Fibroblast of mammary gland (primary cell): ENCODE measurements at regions not wholly inside any gene's neighbourhood (a gene's known extent, or its start where the extent isn't known, plus 50 kb on each side); places are given as distances from the start of the nearest gene placed in this dataset.

ENCODE experiments used
- DNase-seq: peaks from one replicate; pipeline ENCODE4 v3.0.0-alpha.2; 2010; ENCODE audit warnings: low read depth
- H3K4me3 ChIP-seq: 2 replicates; pipeline ENCODE4 v1.5.1; 2011; ENCODE audit warnings: low read depth, mild to moderate bottlenecking, low read length, moderate library complexity; ENCODE audit not compliant: control insufficient read depth
- CTCF ChIP-seq: conservative IDR thresholded peaks from 2 replicates; pipeline ENCODE4 v1.5.1; 2011; ENCODE audit warnings: low read depth, low read length, inconsistent platforms; ENCODE audit not compliant: control insufficient read depth, insufficient read depth

GRCh38 chr2:10209406-10209935 is 86.9 kb downstream of the RRM2 start:
- no peak for TF ChIP-seq CTCF
- DNase-seq = no peak
- H3K4me3 ChIP-seq = no peak overlapping the region

- no peak for DNase-seq
- no peak overlapping the region for H3K4me3 ChIP-seq
- no peak for TF ChIP-seq CTCF
Measured at GRCh38 chr2:10210336-10210735, 87.8 kb downstream of the RRM2 start.

GRCh38 chr2:10211844-10212422 is 89.4 kb downstream of the RRM2 start:
- H3K4me3 ChIP-seq = no peak overlapping the region
- no peak for TF ChIP-seq CTCF
- DNase-seq = no peak

- no peak for DNase-seq
- TF ChIP-seq CTCF = no peak
- no peak overlapping the region for H3K4me3 ChIP-seq
Measured at GRCh38 chr2:10212827-10213226, 89.9 kb upstream of the HPCAL1 start.

GRCh38 chr2:10214179-10214578 is 88.5 kb upstream of the HPCAL1 start:
- no peak for DNase-seq
- no peak for TF ChIP-seq CTCF
- H3K4me3 ChIP-seq = no peak overlapping the region

- no peak overlapping the region for H3K4me3 ChIP-seq
- DNase-seq = no peak
- no peak for TF ChIP-seq CTCF
Measured at GRCh38 chr2:10215393-10215935, 87.2 kb upstream of the HPCAL1 start.
